Liver (tissue), 8 donors: ENCODE measurements at regions not wholly inside any gene's neighbourhood (a gene's known extent, or its start where the extent isn't known, plus 50 kb on each side); places are given as distances from the start of the nearest gene placed in this dataset.

Source experiments
- DNase-seq: peaks from one replicate; pipeline ENCODE4 v3.0.0-alpha.2; 2017; ENCODE audit warnings: low spot score
- H3K27ac ChIP-seq, 2 donors: one replicate each; pipeline ENCODE4 v1.7.0; 2013; ENCODE audit warnings: inconsistent platforms in 2 of 2, low read length in 2 of 2, control low read depth in 1 of 2, low read depth in 1 of 2, mild to moderate bottlenecking in 1 of 2
- H3K27me3 ChIP-seq, 4 donors: one replicate each; pipeline versions ENCODE4 v1.6.1 to v1.7.0; 2013; ENCODE audit warnings: low read length in 3 of 4, inconsistent platforms in 1 of 4, mild to moderate bottlenecking in 1 of 4, moderate library complexity in 1 of 4; ENCODE audit not compliant: control insufficient read depth in 4 of 4, insufficient read depth in 4 of 4
- H3K36me3 ChIP-seq, 4 donors: one replicate each; pipeline versions ENCODE4 v1.6.1 to v1.7.0; 2013; ENCODE audit warnings: low read length in 3 of 4, mild to moderate bottlenecking in 3 of 4, low read depth in 1 of 4, moderate library complexity in 1 of 4; ENCODE audit not compliant: control insufficient read depth in 4 of 4, insufficient read depth in 3 of 4
- H3K4me1 ChIP-seq, 4 donors: one replicate each; pipeline versions ENCODE4 v1.6.1 to v1.7.0; 2013; ENCODE audit warnings: low read length in 3 of 4, mild to moderate bottlenecking in 3 of 4, moderate library complexity in 1 of 4; ENCODE audit not compliant: control insufficient read depth in 4 of 4, insufficient read depth in 4 of 4
- H3K4me3 ChIP-seq, 3 donors: one replicate each; pipeline versions ENCODE4 v1.6.1 to v1.7.0; 2013; ENCODE audit warnings: low read length in 3 of 3, control low read depth in 1 of 3, low read depth in 1 of 3, mild to moderate bottlenecking in 1 of 3
- H3K9ac ChIP-seq, 2 donors: one replicate each; pipeline ENCODE4 v1.7.0; 2013; ENCODE audit warnings: low read length in 2 of 2, mild to moderate bottlenecking in 2 of 2, moderate library complexity in 2 of 2, control low read depth in 1 of 2, low read depth in 1 of 2
- H3K9me3 ChIP-seq, 4 donors: one replicate each; pipeline versions ENCODE4 v1.6.1 to v1.7.0; 2013; ENCODE audit warnings: low read length in 3 of 4; ENCODE audit not compliant: control insufficient read depth in 4 of 4
- EGR1 ChIP-seq, 2 donors: IDR thresholded peaks; 2 replicates each; pipeline ENCODE4 v1.6.1; 2016 to 2018; ENCODE audit warnings: antibody characterized with exemption in 2 of 2, low read depth in 2 of 2
- FOXA1 ChIP-seq: IDR thresholded peaks from 2 replicates; pipeline ENCODE4 v1.6.1; 2016; ENCODE audit warnings: antibody characterized with exemption
- FOXA2 ChIP-seq: IDR thresholded peaks from 2 replicates; pipeline ENCODE4 v1.6.1; 2016; ENCODE audit warnings: antibody characterized with exemption
- GABPA ChIP-seq, 2 donors: IDR thresholded peaks in 1 of 2; conservative IDR thresholded peaks in 1 of 2; 2 replicates each; pipeline ENCODE4 v1.6.1; 2016; ENCODE audit warnings: antibody characterized with exemption in 2 of 2, mild to moderate bottlenecking in 1 of 2, moderate library complexity in 1 of 2
- HNF4A ChIP-seq, 2 donors: conservative IDR thresholded peaks; 2 replicates each; pipeline ENCODE4 v1.6.1; 2016; ENCODE audit warnings: antibody characterized with exemption in 2 of 2, mild to moderate bottlenecking in 2 of 2
- HNF4G ChIP-seq: IDR thresholded peaks from 2 replicates; pipeline ENCODE4 v1.6.1; 2016; ENCODE audit warnings: antibody characterized with exemption
- JUND ChIP-seq, 2 donors: IDR thresholded peaks; 2 replicates each; pipeline ENCODE4 v1.6.1; 2016; ENCODE audit warnings: antibody characterized with exemption in 2 of 2
- NR2F2 ChIP-seq: IDR thresholded peaks from 2 replicates; pipeline ENCODE4 v1.6.1; 2016; ENCODE audit warnings: antibody characterized with exemption
- RAD21 ChIP-seq, 2 donors: IDR thresholded peaks; 2 replicates each; pipeline ENCODE4 v1.6.1; 2016; ENCODE audit warnings: antibody characterized with exemption in 2 of 2, mild to moderate bottlenecking in 2 of 2
- RXRA ChIP-seq, 2 donors: IDR thresholded peaks; 2 replicates each; pipeline ENCODE4 v1.6.1; 2017 to 2018; ENCODE audit warnings: antibody characterized with exemption in 2 of 2, mild to moderate bottlenecking in 1 of 2
- SP1 ChIP-seq: IDR thresholded peaks from 2 replicates; pipeline ENCODE4 v1.6.1; 2018; ENCODE audit warnings: antibody characterized with exemption, mild to moderate bottlenecking
- TAF1 ChIP-seq: conservative IDR thresholded peaks from 2 replicates; pipeline ENCODE4 v1.6.1; 2016; ENCODE audit warnings: antibody characterized with exemption, mild to moderate bottlenecking
- YY1 ChIP-seq: IDR thresholded peaks from 2 replicates; pipeline ENCODE4 v1.6.1; 2016; ENCODE audit warnings: antibody characterized with exemption, mild to moderate bottlenecking
- WGBS: extraction: QIAGEN DNeasy Blood & Tissue Kit; methylation state at CpG from one replicate; pipeline ENCODE4 v1.1.7; 2013; 5-methylcytosine and 5-hydroxymethylcytosine counted together
- TF ChIP-seq, protein P1 (sequence below): fragments of 150-350 bp; IDR thresholded peaks from 2 replicates; pipeline ENCODE4 v1.5.1; 2017; ENCODE audit warnings: improper control_type of control experiment, low read depth, low read length; ENCODE audit not compliant: missing input control
- TF ChIP-seq, protein P2 (sequence below): IDR thresholded peaks from 2 replicates; pipeline ENCODE4 v1.6.1; 2016; ENCODE audit warnings: antibody characterized with exemption
- TF ChIP-seq, protein P3 (sequence below): IDR thresholded peaks from 2 replicates; pipeline ENCODE4 v1.6.1; 2016; ENCODE audit warnings: antibody characterized with exemption
- TF ChIP-seq, protein P4 (sequence below): IDR thresholded peaks from 2 replicates; pipeline ENCODE4 v1.6.1; 2016; ENCODE audit warnings: antibody characterized with exemption, mild to moderate bottlenecking
- TF ChIP-seq, protein P5 (sequence below): IDR thresholded peaks from 2 replicates; pipeline ENCODE4 v1.6.1; 2016; ENCODE audit warnings: antibody characterized with exemption
- donor health status: healthy.
- donor health status: healthy.
- donor health status: healthy.
- donor health status: healthy.
- donor health status: healthy.

DNA sequence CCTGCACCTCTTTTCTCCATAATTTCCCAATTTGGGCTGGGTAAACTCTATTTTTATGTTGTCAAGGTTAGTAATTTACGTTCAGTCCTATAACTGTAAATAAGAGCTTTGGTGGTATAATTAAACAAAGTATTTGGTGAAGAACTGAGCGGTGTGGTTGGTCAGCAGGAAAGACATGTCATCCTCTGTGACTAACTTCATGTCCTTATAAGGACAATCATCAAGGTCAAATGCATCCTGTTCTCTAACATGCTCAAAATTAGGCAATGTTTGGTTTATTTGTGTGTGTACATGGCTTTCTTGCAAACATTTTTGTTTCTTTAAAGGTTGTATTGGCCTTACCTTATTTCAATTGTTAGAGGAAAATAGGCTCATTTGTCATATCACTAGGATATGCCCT, 121.5 kb upstream of the NABP1 start:
- Histone ChIP-seq H3K9ac (no peak overlapping the region), H3K27ac (no peak overlapping the region), H3K4me1 (peaks cover 0 to 2% (median 0%) of the 10 kb centered on the region in 4 donors), H3K4me3 (no peak overlapping the region), H3K27me3 (peaks cover 0 to 3% (median 0%) of the 10 kb centered on the region in 4 donors), H3K36me3 (no peaks in the 10 kb centered on the region), H3K9me3 (no peaks in the 10 kb centered on the region)
- no peak for DNase-seq
- WGBS, result 90% methylated on average over 2 of the region's 2 CpGs
- TF ChIP-seq RXRA (IDR thresholded peaks at IDR 0.05) (no peak), EGR1 (IDR thresholded peaks at IDR 0.05; ENCODE audit: low read depth in 2 of 2) (no peak)
- TF ChIP-seq, protein P1, sequence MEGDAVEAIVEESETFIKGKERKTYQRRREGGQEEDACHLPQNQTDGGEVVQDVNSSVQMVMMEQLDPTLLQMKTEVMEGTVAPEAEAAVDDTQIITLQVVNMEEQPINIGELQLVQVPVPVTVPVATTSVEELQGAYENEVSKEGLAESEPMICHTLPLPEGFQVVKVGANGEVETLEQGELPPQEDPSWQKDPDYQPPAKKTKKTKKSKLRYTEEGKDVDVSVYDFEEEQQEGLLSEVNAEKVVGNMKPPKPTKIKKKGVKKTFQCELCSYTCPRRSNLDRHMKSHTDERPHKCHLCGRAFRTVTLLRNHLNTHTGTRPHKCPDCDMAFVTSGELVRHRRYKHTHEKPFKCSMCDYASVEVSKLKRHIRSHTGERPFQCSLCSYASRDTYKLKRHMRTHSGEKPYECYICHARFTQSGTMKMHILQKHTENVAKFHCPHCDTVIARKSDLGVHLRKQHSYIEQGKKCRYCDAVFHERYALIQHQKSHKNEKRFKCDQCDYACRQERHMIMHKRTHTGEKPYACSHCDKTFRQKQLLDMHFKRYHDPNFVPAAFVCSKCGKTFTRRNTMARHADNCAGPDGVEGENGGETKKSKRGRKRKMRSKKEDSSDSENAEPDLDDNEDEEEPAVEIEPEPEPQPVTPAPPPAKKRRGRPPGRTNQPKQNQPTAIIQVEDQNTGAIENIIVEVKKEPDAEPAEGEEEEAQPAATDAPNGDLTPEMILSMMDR, result no peak

DNA sequence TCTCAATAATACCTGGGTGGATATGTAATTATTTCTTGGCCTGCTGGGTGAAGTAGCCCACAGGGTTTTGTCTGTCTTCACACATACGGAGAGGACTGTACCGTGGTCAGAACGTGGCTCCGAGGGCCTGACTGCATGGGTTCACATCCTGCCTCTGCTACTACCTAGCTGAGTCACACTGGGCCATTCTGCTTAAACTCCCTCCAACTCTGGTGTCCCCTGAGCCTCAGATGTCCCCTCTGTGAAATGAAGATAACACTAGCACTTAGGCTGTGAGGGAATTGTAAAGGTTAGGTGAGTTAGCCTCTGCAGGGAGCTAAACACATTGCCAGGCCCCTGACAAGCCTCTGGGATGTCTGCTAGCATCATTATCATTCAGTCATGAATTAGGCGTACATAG, 120.1 kb upstream of the NABP1 start:
- peaks cover 0 to 2% (median 0%) of the 10 kb centered on the region in 4 donors for H3K4me1 ChIP-seq
- H3K9ac ChIP-seq, result no peak overlapping the region
- no peaks in the 10 kb centered on the region for H3K9me3 ChIP-seq
- TF ChIP-seq, protein P2, sequence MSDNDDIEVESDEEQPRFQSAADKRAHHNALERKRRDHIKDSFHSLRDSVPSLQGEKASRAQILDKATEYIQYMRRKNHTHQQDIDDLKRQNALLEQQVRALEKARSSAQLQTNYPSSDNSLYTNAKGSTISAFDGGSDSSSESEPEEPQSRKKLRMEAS, result no peak
- TF ChIP-seq, protein P3, sequence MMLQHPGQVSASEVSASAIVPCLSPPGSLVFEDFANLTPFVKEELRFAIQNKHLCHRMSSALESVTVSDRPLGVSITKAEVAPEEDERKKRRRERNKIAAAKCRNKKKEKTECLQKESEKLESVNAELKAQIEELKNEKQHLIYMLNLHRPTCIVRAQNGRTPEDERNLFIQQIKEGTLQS, result no peak
- TF ChIP-seq FOXA2 (no peak), JUND (IDR thresholded peaks at IDR 0.05) (no peak), RAD21 (IDR thresholded peaks at IDR 0.05) (no peak), FOXA1 (no peak), SP1 (no peak), YY1 (no peak), TAF1 (no peak), HNF4G (no peak), RXRA (IDR thresholded peaks at IDR 0.05) (no peak), HNF4A (conservative IDR thresholded peaks at IDR 0.05) (no peak), NR2F2 (no peak), GABPA (IDR thresholded peaks at IDR 0.05 in 1 of 2, conservative IDR thresholded peaks at IDR 0.05 in 1 of 2) (no peak)
- TF ChIP-seq, protein P1, result no peak
- TF ChIP-seq, protein P4, sequence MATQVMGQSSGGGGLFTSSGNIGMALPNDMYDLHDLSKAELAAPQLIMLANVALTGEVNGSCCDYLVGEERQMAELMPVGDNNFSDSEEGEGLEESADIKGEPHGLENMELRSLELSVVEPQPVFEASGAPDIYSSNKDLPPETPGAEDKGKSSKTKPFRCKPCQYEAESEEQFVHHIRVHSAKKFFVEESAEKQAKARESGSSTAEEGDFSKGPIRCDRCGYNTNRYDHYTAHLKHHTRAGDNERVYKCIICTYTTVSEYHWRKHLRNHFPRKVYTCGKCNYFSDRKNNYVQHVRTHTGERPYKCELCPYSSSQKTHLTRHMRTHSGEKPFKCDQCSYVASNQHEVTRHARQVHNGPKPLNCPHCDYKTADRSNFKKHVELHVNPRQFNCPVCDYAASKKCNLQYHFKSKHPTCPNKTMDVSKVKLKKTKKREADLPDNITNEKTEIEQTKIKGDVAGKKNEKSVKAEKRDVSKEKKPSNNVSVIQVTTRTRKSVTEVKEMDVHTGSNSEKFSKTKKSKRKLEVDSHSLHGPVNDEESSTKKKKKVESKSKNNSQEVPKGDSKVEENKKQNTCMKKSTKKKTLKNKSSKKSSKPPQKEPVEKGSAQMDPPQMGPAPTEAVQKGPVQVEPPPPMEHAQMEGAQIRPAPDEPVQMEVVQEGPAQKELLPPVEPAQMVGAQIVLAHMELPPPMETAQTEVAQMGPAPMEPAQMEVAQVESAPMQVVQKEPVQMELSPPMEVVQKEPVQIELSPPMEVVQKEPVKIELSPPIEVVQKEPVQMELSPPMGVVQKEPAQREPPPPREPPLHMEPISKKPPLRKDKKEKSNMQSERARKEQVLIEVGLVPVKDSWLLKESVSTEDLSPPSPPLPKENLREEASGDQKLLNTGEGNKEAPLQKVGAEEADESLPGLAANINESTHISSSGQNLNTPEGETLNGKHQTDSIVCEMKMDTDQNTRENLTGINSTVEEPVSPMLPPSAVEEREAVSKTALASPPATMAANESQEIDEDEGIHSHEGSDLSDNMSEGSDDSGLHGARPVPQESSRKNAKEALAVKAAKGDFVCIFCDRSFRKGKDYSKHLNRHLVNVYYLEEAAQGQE, result no peak
- TF ChIP-seq, protein P5, sequence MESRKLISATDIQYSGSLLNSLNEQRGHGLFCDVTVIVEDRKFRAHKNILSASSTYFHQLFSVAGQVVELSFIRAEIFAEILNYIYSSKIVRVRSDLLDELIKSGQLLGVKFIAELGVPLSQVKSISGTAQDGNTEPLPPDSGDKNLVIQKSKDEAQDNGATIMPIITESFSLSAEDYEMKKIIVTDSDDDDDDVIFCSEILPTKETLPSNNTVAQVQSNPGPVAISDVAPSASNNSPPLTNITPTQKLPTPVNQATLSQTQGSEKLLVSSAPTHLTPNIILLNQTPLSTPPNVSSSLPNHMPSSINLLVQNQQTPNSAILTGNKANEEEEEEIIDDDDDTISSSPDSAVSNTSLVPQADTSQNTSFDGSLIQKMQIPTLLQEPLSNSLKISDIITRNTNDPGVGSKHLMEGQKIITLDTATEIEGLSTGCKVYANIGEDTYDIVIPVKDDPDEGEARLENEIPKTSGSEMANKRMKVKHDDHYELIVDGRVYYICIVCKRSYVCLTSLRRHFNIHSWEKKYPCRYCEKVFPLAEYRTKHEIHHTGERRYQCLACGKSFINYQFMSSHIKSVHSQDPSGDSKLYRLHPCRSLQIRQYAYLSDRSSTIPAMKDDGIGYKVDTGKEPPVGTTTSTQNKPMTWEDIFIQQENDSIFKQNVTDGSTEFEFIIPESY, result no peak
- no peaks in the 10 kb centered on the region for H3K36me3 ChIP-seq
- H3K4me3 ChIP-seq, result no peak overlapping the region
- peaks cover 0 to 3% (median 0%) of the 10 kb centered on the region in 4 donors for H3K27me3 ChIP-seq
- 93% methylated on average over 5 of the region's 5 CpGs for WGBS
- DNase-seq, result no peak
- no peak overlapping the region for H3K27ac ChIP-seq
